ENCODE measurements at regions not wholly inside any gene's neighbourhood (a gene's known extent, or its start where the extent isn't known, plus 50 kb on each side); places are given as distances from the start of the nearest gene placed in this dataset.
A peak's percentile ranks its signal among the peaks of the same experiment; 100 is the strongest.

DNA sequence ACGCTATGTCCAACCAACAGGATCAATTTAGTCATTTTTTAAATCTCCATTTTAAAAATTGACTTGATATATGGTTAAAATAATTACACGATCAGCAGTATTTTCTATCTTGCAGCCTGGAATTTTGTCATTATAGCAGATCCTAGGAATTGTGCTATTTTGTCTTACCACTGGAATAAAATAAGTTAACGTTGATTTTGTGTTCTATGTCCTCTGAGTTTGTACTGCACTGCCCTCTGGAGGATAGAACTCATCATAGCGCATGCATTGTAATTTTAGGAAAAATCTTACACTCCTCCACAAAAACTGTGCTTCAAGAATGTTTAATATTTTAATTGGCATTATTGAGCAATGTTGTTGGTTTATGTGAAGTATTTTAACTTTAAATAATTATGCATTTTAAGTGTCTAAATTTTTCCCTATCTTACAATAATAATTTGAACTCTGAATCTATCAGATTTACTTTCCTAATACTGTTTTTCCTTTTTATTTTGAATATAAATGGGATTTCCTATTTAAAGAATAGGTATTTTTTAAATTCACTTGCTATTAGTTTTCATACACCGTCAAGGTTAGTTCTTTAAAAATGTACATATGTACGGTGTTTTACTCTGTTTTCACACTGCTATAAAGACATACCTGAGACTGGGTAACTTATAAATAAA is 220.1 kb downstream of the PPP1R3A start:
- no peak overlapping the region for H3K4me3 Mint-ChIP-seq (ENCODE audit: low read depth)
- no peaks in the 10 kb centered on the region for H3K27me3 Mint-ChIP-seq
- no peak for DNase-seq (ENCODE audit: low spot score, unreplicated experiment)
- H3K9me3 Mint-ChIP-seq (ENCODE audit: low read depth), result no peaks in the 10 kb centered on the region
- H3K27ac Mint-ChIP-seq, result no peak overlapping the region
- no peaks in the 10 kb centered on the region for H3K4me1 Mint-ChIP-seq (ENCODE audit: low read depth)
- TF ChIP-seq CTCF (IDR thresholded peaks at IDR 0.05; ENCODE audit: unreplicated experiment), result peak; percentile 75
- H3K36me3 Mint-ChIP-seq (ENCODE audit: insufficient read depth), result no peaks in the 10 kb centered on the region

GRCh38 chr7:113694149-113694548 is 224.7 kb downstream of the PPP1R3A start:
- Mint-ChIP-seq H3K27ac (no peak overlapping the region), H3K27me3 (no peaks in the 10 kb centered on the region)
- no peak for DNase-seq (ENCODE audit: low spot score, unreplicated experiment)

GRCh38 chr7:113684165-113684564 is 234.6 kb downstream of the PPP1R3A start:
- DNase-seq (ENCODE audit: low spot score, unreplicated experiment), result no peak
- peaks cover 34% of the 10 kb centered on the region for H3K9me3 Mint-ChIP-seq (ENCODE audit: low read depth)
- no peaks in the 10 kb centered on the region for H3K27me3 Mint-ChIP-seq
- no peak overlapping the region for H3K4me3 Mint-ChIP-seq (ENCODE audit: low read depth)
- no peak for TF ChIP-seq CTCF (IDR thresholded peaks at IDR 0.05; ENCODE audit: unreplicated experiment)
- H3K27ac Mint-ChIP-seq, result no peak overlapping the region
- no peaks in the 10 kb centered on the region for H3K4me1 Mint-ChIP-seq (ENCODE audit: low read depth)
- H3K36me3 Mint-ChIP-seq (ENCODE audit: insufficient read depth), result peaks cover 1% of the 10 kb centered on the region

More at GRCh38 chr7:113694149-113694548, 224.7 kb downstream of the PPP1R3A start:
- no peak for TF ChIP-seq CTCF (IDR thresholded peaks at IDR 0.05; ENCODE audit: unreplicated experiment)
- Mint-ChIP-seq H3K4me1 (ENCODE audit: low read depth) (no peaks in the 10 kb centered on the region), H3K36me3 (ENCODE audit: insufficient read depth) (no peaks in the 10 kb centered on the region), H3K4me3 (ENCODE audit: low read depth) (no peak overlapping the region), H3K9me3 (ENCODE audit: low read depth) (peaks cover 11% of the 10 kb centered on the region)

GRCh38 chr7:113677811-113678210 is 241.0 kb downstream of the PPP1R3A start:
- no peak for TF ChIP-seq CTCF (IDR thresholded peaks at IDR 0.05; ENCODE audit: unreplicated experiment)
- DNase-seq (ENCODE audit: low spot score, unreplicated experiment), result no peak
- peaks cover 39% of the 10 kb centered on the region for H3K9me3 Mint-ChIP-seq (ENCODE audit: low read depth)
- no peaks in the 10 kb centered on the region for H3K4me1 Mint-ChIP-seq (ENCODE audit: low read depth)
- no peak overlapping the region for H3K27ac Mint-ChIP-seq
- no peaks in the 10 kb centered on the region for H3K27me3 Mint-ChIP-seq
- no peaks in the 10 kb centered on the region for H3K36me3 Mint-ChIP-seq (ENCODE audit: insufficient read depth)
- H3K4me3 Mint-ChIP-seq (ENCODE audit: low read depth), result no peak overlapping the region

GRCh38 chr7:113664867-113665266 is 253.9 kb downstream of the PPP1R3A start:
- H3K4me3 Mint-ChIP-seq (ENCODE audit: low read depth), result no peak overlapping the region
- H3K27ac Mint-ChIP-seq, result no peak overlapping the region
- no peak for DNase-seq (ENCODE audit: low spot score, unreplicated experiment)

More at GRCh38 chr7:113664867-113665266, 253.9 kb downstream of the PPP1R3A start:
- no peaks in the 10 kb centered on the region for H3K27me3 Mint-ChIP-seq
- peaks cover 35% of the 10 kb centered on the region for H3K9me3 Mint-ChIP-seq (ENCODE audit: low read depth)
- H3K4me1 Mint-ChIP-seq (ENCODE audit: low read depth), result no peaks in the 10 kb centered on the region
- no peaks in the 10 kb centered on the region for H3K36me3 Mint-ChIP-seq (ENCODE audit: insufficient read depth)
- no peak for TF ChIP-seq CTCF (IDR thresholded peaks at IDR 0.05; ENCODE audit: unreplicated experiment)
